ENCODE measurements at regions not wholly inside any gene's neighbourhood (a gene's known extent, or its start where the extent isn't known, plus 50 kb on each side); places are given as distances from the start of the nearest gene placed in this dataset.

DNA sequence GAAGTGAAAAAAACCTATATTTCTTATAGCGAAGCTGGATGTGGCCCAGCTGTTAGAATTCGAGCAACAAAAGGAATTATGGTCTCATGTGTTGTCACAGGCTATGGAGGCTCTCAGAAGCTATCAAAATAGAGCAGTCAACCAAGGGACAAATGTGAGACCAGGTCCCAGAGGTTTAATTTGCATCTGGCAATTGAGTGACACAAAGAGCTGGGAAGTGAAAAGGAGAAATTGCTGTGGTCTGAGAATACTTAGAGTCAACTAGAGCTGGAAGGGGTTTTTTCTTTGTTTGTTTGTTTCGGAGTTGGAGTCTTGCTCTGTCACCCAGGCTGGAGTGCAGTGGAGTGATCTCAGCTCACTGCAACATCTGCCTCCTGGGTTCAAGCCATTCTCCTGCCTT, 61.3 kb upstream of the SMAD3 start:
- peaks cover 6% of the 10 kb centered on the region for H3K4me1 ChIP-seq (ENCODE audit: control insufficient read depth, extremely low read depth, insufficient read depth, low read length)
- H2AFZ ChIP-seq (ENCODE audit: control insufficient read depth, low read length), result no peak overlapping the region
- no peak for FAIRE-seq
- H3K27me3 ChIP-seq (ENCODE audit: control insufficient read depth, extremely low read depth, insufficient read depth, low read length), result no peaks in the 10 kb centered on the region
- H4K20me1 ChIP-seq (ENCODE audit: control insufficient read depth, extremely low read depth, insufficient read depth, low read length), result no peaks in the 10 kb centered on the region
- no peak overlapping the region for H3K9ac ChIP-seq (ENCODE audit: control insufficient read depth, extremely low read depth, insufficient read depth, low read length)
- H3K4me2 ChIP-seq (ENCODE audit: control insufficient read depth, extremely low read depth, insufficient read depth, low read depth, low read length), result no peak overlapping the region
- no peaks in the 10 kb centered on the region for H3K9me1 ChIP-seq (ENCODE audit: control insufficient read depth, extremely low read depth, insufficient read depth, low read length)
- no peak for TF ChIP-seq EZH2 (IDR thresholded peaks at IDR 0.05; ENCODE audit: low read length)
- no peaks in the 10 kb centered on the region for H3K36me3 ChIP-seq (ENCODE audit: control insufficient read depth in 2 of 2, extremely low read depth in 1 of 2, insufficient read depth in 2 of 2, low read length in 2 of 2)
- no peak for DNase-seq (ENCODE audit: low read depth, low spot score)
- no peaks in the 10 kb centered on the region for H3K9me3 ChIP-seq (ENCODE audit: control insufficient read depth, low read depth, low read length)
- H3K4me3 ChIP-seq (ENCODE audit: control insufficient read depth in 2 of 3, extremely low read depth in 1 of 3, insufficient read depth in 2 of 3, low read depth in 1 of 3, low read length in 3 of 3), result no peak overlapping the region
- H3K79me2 ChIP-seq (ENCODE audit: control insufficient read depth, insufficient read depth, low read length), result no peaks in the 10 kb centered on the region
- dilution Hi-C loops (cut with MboI; ENCODE audit: extremely low pct_ligation_motif_present, low sequenced_read_pairs), result no loop called here
- H3K27ac ChIP-seq (ENCODE audit: control insufficient read depth, insufficient read depth, low read length), result no peak overlapping the region

GRCh38 chr15:67005294-67005996, 60.0 kb upstream of the SMAD3 start:
- no peaks in the 10 kb centered on the region for H3K36me3 ChIP-seq (ENCODE audit: control insufficient read depth in 2 of 2, extremely low read depth in 1 of 2, insufficient read depth in 2 of 2, low read length in 2 of 2)
- no peak overlapping the region for H3K4me2 ChIP-seq (ENCODE audit: control insufficient read depth, extremely low read depth, insufficient read depth, low read depth, low read length)
- FAIRE-seq (no peak), DNase-seq (ENCODE audit: low read depth, low spot score) (no peak)
- no peak overlapping the region for H3K27ac ChIP-seq (ENCODE audit: control insufficient read depth, insufficient read depth, low read length)
- no peak overlapping the region for H2AFZ ChIP-seq (ENCODE audit: control insufficient read depth, low read length)
- H3K79me2 ChIP-seq (ENCODE audit: control insufficient read depth, insufficient read depth, low read length), result no peaks in the 10 kb centered on the region
- no peaks in the 10 kb centered on the region for H4K20me1 ChIP-seq (ENCODE audit: control insufficient read depth, extremely low read depth, insufficient read depth, low read length)
- TF ChIP-seq CTCF (optimal IDR thresholded peaks at IDR 0.05 in 1 of 3, IDR thresholded peaks at IDR 0.05 in 1 of 3, conservative IDR thresholded peaks at IDR 0.05 in 1 of 3; ENCODE audit: extremely low read depth in 1 of 3, insufficient read depth in 2 of 3, low read length in 3 of 3), result no peak
- no peak for TF ChIP-seq EZH2 (IDR thresholded peaks at IDR 0.05; ENCODE audit: low read length)
- no peak overlapping the region for H3K9ac ChIP-seq (ENCODE audit: control insufficient read depth, extremely low read depth, insufficient read depth, low read length)
- dilution Hi-C loops (cut with MboI; ENCODE audit: extremely low pct_ligation_motif_present, low sequenced_read_pairs), result no loop called here
- H3K4me1 ChIP-seq (ENCODE audit: control insufficient read depth, extremely low read depth, insufficient read depth, low read length), result peaks cover 6% of the 10 kb centered on the region
- no peaks in the 10 kb centered on the region for H3K27me3 ChIP-seq (ENCODE audit: control insufficient read depth, extremely low read depth, insufficient read depth, low read length)
- no peaks in the 10 kb centered on the region for H3K9me1 ChIP-seq (ENCODE audit: control insufficient read depth, extremely low read depth, insufficient read depth, low read length)
- no peaks in the 10 kb centered on the region for H3K9me3 ChIP-seq (ENCODE audit: control insufficient read depth, low read depth, low read length)
- H3K4me3 ChIP-seq (ENCODE audit: control insufficient read depth in 2 of 3, extremely low read depth in 1 of 3, insufficient read depth in 2 of 3, low read depth in 1 of 3, low read length in 3 of 3), result no peak overlapping the region
